Ovary (tissue), 7 donors: ENCODE measurements at regions not wholly inside any gene's neighbourhood (a gene's known extent, or its start where the extent isn't known, plus 50 kb on each side); places are given as distances from the start of the nearest gene placed in this dataset.

Experiments used
- DNase-seq, 5 donors: peaks; one replicate each; pipeline ENCODE4 v3.0.0-alpha.2; 2019 to 2020
- H3K27ac ChIP-seq, 2 donors: fragments of 200-600 bp; one replicate each; pipeline versions ENCODE4 v1.5.1 to v1.8.0; 2019 to 2022
- H3K27me3 ChIP-seq: fragments of 200-600 bp; one replicate; pipeline ENCODE4 v1.8.0; 2022
- H3K36me3 ChIP-seq: fragments of 200-600 bp; sonication (generic); one replicate; pipeline ENCODE4 v1.5.1; 2019
- H3K4me1 ChIP-seq: one replicate; pipeline ENCODE4 v1.8.1; 2013; ENCODE audit warnings: mild to moderate bottlenecking, moderate library complexity; ENCODE audit not compliant: insufficient read depth
- H3K4me3 ChIP-seq: fragments of 200-600 bp; sonication (generic); one replicate; pipeline ENCODE4 v1.5.1; 2017
- H3K9me3 ChIP-seq, 2 donors: fragments of 200-600 bp in 1 of 2; sonication (generic) in 1 of 2; one replicate each; pipeline versions ENCODE4 v1.5.1 to v1.8.1; 2013 to 2019; ENCODE audit warnings: mild to moderate bottlenecking in 1 of 2, moderate library complexity in 1 of 2
- EP300 ChIP-seq: sonication (generic); formaldehyde crosslinking; IDR thresholded peaks from one replicate; pipeline ENCODE4 v1.6.1; 2017; ENCODE audit warnings: antibody characterized with exemption
- POLR2A ChIP-seq: fragments of 450-650 bp; IDR thresholded peaks from one replicate; pipeline ENCODE4 v1.6.1; 2017; ENCODE audit warnings: antibody characterized with exemption, mild to moderate bottlenecking, moderate library complexity
- WGBS, 3 donors: extraction: QIAGEN DNeasy Blood & Tissue Kit in 1 of 3; methylation state at CpG; one replicate each; pipeline versions ENCODE4 v1.1.5 to v1.1.7; 2013 to 2017; 5-methylcytosine and 5-hydroxymethylcytosine counted together
- intact Hi-C, 4 donors: fragments of 100-400 bp; cut with DNase I; formaldehyde crosslinking; loops; one replicate each; pipeline versions ENCODE4 v1.11.0 to v1.15.1; 2022 to 2023
- TF ChIP-seq, protein P1 (sequence below), 3 donors: fragments of 450-650 bp in 2 of 3; fragments of 200-600 bp in 1 of 3; IDR thresholded peaks; one replicate each; pipeline versions ENCODE4 v1.5.1 to v1.8.0; 2016 to 2022; ENCODE audit warnings: antibody characterized with exemption in 3 of 3, mild to moderate bottlenecking in 1 of 3
- donor health status: DM: no; HTN: no; CAD: no; lungs with moderate emphysema.
- donor health status: DM: no; HTN: no; CAD: no.
- donor health status: Bipolar disorder and iron deficiency.
- donor health status: DM: no; HTN: no; CAD: no.
- donor health status: DM: yes; HTN: yes; CAD: no.

DNA sequence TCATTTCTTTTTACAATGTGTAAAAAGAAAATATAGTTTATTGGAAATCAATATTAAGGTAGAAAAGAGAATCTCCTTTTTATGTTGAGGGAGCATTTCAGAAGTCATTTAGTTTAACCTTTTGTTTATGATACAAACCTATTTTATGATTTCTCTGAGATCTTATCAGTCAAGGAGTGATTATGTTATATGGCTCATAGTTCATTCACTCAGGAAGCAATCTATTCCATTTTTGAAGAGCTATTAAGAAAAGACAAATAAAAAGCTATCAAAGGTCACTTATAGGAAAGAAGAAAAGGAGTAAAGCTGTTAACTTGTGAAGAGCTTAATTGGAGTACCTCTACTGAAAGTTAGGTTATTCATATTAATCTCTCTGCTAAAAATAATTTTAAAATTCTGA, 526.6 kb upstream of the JAG1 start:
- H3K4me3 ChIP-seq, result no peak overlapping the region
- no peaks in the 10 kb centered on the region for H3K36me3 ChIP-seq
- H3K27ac ChIP-seq, result no peak overlapping the region
- no peaks in the 10 kb centered on the region for H3K4me1 ChIP-seq
- intact Hi-C loops, result loop anchor here in 1 of 4 donors (10.0 kb wide), 1 partner anchor 646 kb away; no protein-coding TSS in a partner anchor
- no peak for DNase-seq
- H3K9me3 ChIP-seq, result no peaks in the 10 kb centered on the region
- no peaks in the 10 kb centered on the region for H3K27me3 ChIP-seq
- TF ChIP-seq POLR2A, result no peak
- TF ChIP-seq, protein P1, sequence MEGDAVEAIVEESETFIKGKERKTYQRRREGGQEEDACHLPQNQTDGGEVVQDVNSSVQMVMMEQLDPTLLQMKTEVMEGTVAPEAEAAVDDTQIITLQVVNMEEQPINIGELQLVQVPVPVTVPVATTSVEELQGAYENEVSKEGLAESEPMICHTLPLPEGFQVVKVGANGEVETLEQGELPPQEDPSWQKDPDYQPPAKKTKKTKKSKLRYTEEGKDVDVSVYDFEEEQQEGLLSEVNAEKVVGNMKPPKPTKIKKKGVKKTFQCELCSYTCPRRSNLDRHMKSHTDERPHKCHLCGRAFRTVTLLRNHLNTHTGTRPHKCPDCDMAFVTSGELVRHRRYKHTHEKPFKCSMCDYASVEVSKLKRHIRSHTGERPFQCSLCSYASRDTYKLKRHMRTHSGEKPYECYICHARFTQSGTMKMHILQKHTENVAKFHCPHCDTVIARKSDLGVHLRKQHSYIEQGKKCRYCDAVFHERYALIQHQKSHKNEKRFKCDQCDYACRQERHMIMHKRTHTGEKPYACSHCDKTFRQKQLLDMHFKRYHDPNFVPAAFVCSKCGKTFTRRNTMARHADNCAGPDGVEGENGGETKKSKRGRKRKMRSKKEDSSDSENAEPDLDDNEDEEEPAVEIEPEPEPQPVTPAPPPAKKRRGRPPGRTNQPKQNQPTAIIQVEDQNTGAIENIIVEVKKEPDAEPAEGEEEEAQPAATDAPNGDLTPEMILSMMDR (IDR thresholded peaks at IDR 0.05), result no peak
- no peak for TF ChIP-seq EP300

DNA sequence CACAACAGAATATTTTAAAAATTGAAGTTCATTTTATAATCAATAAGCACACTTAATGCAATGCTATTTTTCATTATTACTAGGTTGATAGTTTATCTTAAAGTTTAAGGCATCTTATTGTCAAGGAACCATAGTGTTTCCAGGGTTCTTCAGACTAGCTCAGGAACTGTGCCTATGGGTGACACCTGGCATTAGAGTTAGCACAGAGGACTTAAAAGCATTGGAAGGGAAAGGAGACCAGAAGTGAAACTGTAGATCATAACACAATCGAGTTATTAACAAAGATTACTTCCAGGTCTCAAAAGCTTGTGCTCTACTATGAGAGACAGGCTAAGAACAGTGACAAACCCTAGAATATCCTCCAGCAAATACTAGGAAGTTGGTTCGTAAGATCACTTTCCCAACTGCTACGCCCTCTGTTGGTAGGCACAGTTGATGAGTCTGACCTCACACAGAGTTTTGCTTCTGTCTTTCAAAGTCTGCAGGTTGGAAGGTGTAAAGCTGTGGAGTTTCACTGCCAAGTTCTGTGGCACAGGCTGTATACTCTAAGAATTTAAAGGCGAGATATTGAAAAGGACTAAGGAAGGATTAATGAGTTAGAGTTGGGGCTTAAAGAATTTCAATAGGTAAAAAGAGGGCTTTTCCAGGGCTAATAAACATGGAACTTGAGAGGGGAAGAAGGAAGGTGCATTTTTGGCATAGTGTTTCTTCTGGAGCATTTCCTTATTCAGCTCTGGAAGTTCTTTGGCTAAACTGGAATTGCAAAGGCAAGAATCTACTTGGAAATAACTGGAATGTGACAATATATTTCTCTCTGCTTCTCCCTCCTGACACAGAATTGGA, 531.3 kb upstream of the JAG1 start:
- no peaks in the 10 kb centered on the region for H3K27me3 ChIP-seq
- H3K36me3 ChIP-seq, result no peaks in the 10 kb centered on the region
- DNase-seq, result peak in 2 of 5 donors; percentile 30 to 59
- H3K9me3 ChIP-seq, result no peaks in the 10 kb centered on the region
- WGBS, 3 donors, result 67 to 73% (median 71%) methylated on average over 4 of the region's 4 CpGs
- no peak overlapping the region for H3K4me3 ChIP-seq
- no peaks in the 10 kb centered on the region for H3K4me1 ChIP-seq
- H3K27ac ChIP-seq, result no peak overlapping the region
- TF ChIP-seq EP300 (no peak), POLR2A (no peak)
- TF ChIP-seq, protein P1 (IDR thresholded peaks at IDR 0.05), result peak in 2 of 3 donors; percentile 16 to 40
- intact Hi-C loops, result loop anchor here in 1 of 4 donors (10.0 kb wide), 1 partner anchor 650 kb away; no protein-coding TSS in a partner anchor

DNA sequence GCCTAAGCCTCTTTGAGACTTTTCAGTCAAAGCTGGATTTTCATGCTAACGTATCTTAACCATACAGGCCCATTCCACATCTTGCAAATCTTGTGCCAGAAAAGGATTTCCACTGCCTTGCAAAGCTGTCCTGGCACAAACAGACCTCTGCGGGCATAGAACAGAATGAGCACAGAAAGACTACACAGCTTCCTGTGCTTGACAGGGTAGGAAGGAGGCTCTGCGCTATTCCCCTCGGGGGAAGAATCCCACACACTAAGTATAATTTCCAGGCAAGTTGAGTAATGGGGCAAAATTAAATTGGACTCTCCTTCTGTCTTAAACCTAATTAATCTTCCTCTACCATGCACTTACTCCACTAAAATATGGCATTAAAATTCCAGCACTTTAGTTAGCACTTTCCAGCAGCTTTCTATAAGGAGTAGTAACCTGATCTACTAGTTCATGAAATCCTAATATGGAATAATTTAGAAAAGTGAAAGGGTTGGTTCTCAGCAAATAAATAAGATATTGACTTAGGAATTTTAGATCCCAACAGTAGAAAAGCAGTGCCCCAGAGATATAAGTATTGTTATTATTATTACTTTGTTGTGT, 532.1 kb upstream of the JAG1 start:
- no peaks in the 10 kb centered on the region for H3K4me1 ChIP-seq
- no peaks in the 10 kb centered on the region for H3K27me3 ChIP-seq
- H3K9me3 ChIP-seq, result no peaks in the 10 kb centered on the region
- TF ChIP-seq POLR2A, result no peak
- TF ChIP-seq, protein P1 (IDR thresholded peaks at IDR 0.05), result no peak
- TF ChIP-seq EP300, result no peak
- intact Hi-C loops, result loop anchor here in 1 of 4 donors (10.0 kb wide), 1 partner anchor 651 kb away; no protein-coding TSS in a partner anchor
- 68 to 85% (median 73%) methylated on average over 4 of the region's 4 CpGs for WGBS, 3 donors
- DNase-seq, result no peak
- no peak overlapping the region for H3K27ac ChIP-seq
- H3K4me3 ChIP-seq, result no peak overlapping the region
- no peaks in the 10 kb centered on the region for H3K36me3 ChIP-seq

DNA sequence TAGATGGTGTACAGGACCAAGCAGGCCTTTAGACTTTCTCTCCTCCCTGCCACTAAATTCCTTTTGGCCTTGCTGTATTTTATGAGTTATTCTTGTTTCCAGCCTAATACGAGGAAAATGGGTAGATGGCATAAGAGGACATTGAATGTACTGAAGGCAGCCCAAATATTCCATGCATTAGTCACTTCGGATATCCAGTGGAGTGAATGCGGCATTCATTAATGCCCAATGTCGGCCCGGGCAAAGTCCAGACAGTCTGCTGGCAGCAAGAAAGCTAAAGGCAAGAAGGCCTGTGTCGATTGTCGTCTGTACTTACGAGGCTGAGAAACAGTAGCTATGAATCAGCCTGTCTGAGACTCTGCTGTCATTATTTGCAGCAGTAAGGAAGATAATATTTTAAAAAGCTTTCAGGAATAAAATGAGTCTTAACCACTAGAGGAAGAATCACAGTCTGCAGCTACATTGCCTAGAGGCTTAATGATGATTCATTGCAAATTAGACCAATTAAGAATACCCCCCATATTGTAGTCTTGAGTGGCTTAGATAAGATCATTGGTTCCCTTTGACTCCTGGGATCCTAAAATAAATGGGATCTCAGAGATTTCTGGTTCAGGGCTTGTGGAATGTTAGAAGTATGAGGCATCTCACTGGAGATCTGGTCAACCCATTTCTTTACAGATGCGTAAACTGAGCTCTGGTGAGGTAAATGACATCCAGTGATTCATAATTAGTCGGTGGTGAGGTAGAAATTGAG, 534.1 kb upstream of the JAG1 start:
- intact Hi-C loops, result loop anchor here in 1 of 4 donors (10.0 kb wide), 1 partner anchor 653 kb away; no protein-coding TSS in a partner anchor
- WGBS, 3 donors, result 77 to 87% (median 84%) methylated on average over 10 of the region's 10 CpGs
- Histone ChIP-seq H3K4me3 (no peak overlapping the region), H3K36me3 (no peaks in the 10 kb centered on the region), H3K27ac (no peak overlapping the region), H3K4me1 (no peaks in the 10 kb centered on the region), H3K9me3 (no peaks in the 10 kb centered on the region), H3K27me3 (no peaks in the 10 kb centered on the region)
- no peak for DNase-seq
- TF ChIP-seq EP300 (no peak), POLR2A (no peak)
- TF ChIP-seq, protein P1 (IDR thresholded peaks at IDR 0.05), result no peak
